ENCODE measurements at regions not wholly inside any gene's neighbourhood (a gene's known extent, or its start where the extent isn't known, plus 50 kb on each side); places are given as distances from the start of the nearest gene placed in this dataset.
A peak's percentile ranks its signal among the peaks of the same experiment; 100 is the strongest.

DNA sequence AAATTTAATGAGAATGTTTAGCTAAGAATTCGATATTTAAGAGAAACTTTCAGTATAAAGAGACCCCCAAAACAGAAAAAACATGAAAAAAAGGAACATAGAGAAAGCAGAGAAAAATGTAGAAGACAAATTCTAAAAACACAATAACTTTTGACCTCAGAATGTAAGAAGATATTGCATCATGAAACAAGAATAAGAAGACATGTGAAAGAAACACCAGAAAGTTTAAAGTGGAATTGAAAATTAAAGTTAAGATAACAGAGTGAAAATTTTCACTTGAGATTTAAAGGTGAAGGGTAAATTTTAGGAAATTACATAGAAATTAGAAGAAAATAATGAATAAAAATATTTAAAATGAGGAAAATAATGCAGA, 78.2 kb upstream of the FAM3C start:
- no peak overlapping the region for H3K27ac Mint-ChIP-seq (ENCODE audit: low read depth, unreplicated experiment)
- no peaks in the 10 kb centered on the region for H3K4me1 Mint-ChIP-seq (ENCODE audit: insufficient read depth, unreplicated experiment)
- CTCF ChIA-PET = interaction anchor here (0.9 to 1.0 kb wide), 2 partner anchors 24 to 73 kb away, joined by 4 read pairs; no protein-coding TSS in a partner anchor
- no peak for DNase-seq (ENCODE audit: unreplicated experiment)
- TF ChIP-seq, protein P1, sequence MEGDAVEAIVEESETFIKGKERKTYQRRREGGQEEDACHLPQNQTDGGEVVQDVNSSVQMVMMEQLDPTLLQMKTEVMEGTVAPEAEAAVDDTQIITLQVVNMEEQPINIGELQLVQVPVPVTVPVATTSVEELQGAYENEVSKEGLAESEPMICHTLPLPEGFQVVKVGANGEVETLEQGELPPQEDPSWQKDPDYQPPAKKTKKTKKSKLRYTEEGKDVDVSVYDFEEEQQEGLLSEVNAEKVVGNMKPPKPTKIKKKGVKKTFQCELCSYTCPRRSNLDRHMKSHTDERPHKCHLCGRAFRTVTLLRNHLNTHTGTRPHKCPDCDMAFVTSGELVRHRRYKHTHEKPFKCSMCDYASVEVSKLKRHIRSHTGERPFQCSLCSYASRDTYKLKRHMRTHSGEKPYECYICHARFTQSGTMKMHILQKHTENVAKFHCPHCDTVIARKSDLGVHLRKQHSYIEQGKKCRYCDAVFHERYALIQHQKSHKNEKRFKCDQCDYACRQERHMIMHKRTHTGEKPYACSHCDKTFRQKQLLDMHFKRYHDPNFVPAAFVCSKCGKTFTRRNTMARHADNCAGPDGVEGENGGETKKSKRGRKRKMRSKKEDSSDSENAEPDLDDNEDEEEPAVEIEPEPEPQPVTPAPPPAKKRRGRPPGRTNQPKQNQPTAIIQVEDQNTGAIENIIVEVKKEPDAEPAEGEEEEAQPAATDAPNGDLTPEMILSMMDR (IDR thresholded peaks at IDR 0.05; ENCODE audit: unreplicated experiment) = no peak
- H3K4me3 Mint-ChIP-seq (ENCODE audit: unreplicated experiment) = no peak overlapping the region
- no peaks in the 10 kb centered on the region for H3K36me3 Mint-ChIP-seq (ENCODE audit: insufficient read depth, unreplicated experiment)
- H3K27me3 Mint-ChIP-seq (ENCODE audit: insufficient read depth, unreplicated experiment) = no peaks in the 10 kb centered on the region
- intact Hi-C loops (cut with micrococcal nuclease) = no loop called here
- BruUV-seq (replicated peaks) = no TSS peak
- POLR2A ChIA-PET = no interaction called here
- H3K9me3 Mint-ChIP-seq (ENCODE audit: unreplicated experiment) = no peaks in the 10 kb centered on the region

GRCh38 chr7:121473645-121474300, 77.7 kb upstream of the FAM3C start:
- TF ChIP-seq, protein P1 (IDR thresholded peaks at IDR 0.05; ENCODE audit: unreplicated experiment) = no peak
- Mint-ChIP-seq H3K36me3 (ENCODE audit: insufficient read depth, unreplicated experiment) (no peaks in the 10 kb centered on the region), H3K4me1 (ENCODE audit: insufficient read depth, unreplicated experiment) (no peaks in the 10 kb centered on the region), H3K27ac (ENCODE audit: low read depth, unreplicated experiment) (no peak overlapping the region), H3K27me3 (ENCODE audit: insufficient read depth, unreplicated experiment) (no peaks in the 10 kb centered on the region), H3K4me3 (ENCODE audit: unreplicated experiment) (no peak overlapping the region), H3K9me3 (ENCODE audit: unreplicated experiment) (no peaks in the 10 kb centered on the region)
- DNase-seq (ENCODE audit: unreplicated experiment) = no peak
- ChIA-PET CTCF (interaction anchor here (0.9 to 1.0 kb wide), 3 partner anchors 23 to 73 kb away, joined by 3 to 4 read pairs (median 4); no protein-coding TSS in a partner anchor), POLR2A (no interaction called here)
- no TSS peak for BruUV-seq (replicated peaks)
- intact Hi-C loops (cut with micrococcal nuclease) = no loop called here

GRCh38 chr7:121466455-121466854, 70.3 kb upstream of the FAM3C start:
- no peaks in the 10 kb centered on the region for H3K27me3 Mint-ChIP-seq (ENCODE audit: insufficient read depth, unreplicated experiment)
- no peak for DNase-seq (ENCODE audit: unreplicated experiment)
- no peak overlapping the region for H3K4me3 Mint-ChIP-seq (ENCODE audit: unreplicated experiment)
- H3K27ac Mint-ChIP-seq (ENCODE audit: low read depth, unreplicated experiment) = no peak overlapping the region
- H3K9me3 Mint-ChIP-seq (ENCODE audit: unreplicated experiment) = no peaks in the 10 kb centered on the region
- TF ChIP-seq, protein P1 (IDR thresholded peaks at IDR 0.05; ENCODE audit: unreplicated experiment) = no peak
- H3K36me3 Mint-ChIP-seq (ENCODE audit: insufficient read depth, unreplicated experiment) = no peaks in the 10 kb centered on the region
- ChIA-PET CTCF (no interaction called here), POLR2A (no interaction called here)
- intact Hi-C loops (cut with micrococcal nuclease) = no loop called here
- H3K4me1 Mint-ChIP-seq (ENCODE audit: insufficient read depth, unreplicated experiment) = no peaks in the 10 kb centered on the region
- BruUV-seq (replicated peaks) = no TSS peak

DNA sequence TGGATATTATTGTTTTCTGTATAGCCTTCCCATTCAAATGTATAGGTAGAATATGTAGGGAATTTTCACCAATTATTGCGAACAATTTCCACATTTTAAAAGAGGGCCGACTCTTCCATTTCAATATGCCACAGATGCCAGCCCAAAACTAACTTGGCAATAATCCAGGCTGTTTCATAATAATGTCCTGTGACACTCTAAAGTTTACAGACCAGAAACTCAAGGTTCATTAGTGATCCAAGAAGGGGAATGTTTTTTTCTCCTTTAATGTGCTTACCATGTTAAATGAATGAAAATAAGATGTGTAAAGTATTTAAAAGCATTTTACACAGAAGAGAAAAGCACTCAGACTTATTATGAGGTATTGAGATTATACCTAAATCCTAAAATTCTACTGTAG, 63.0 kb upstream of the FAM3C start:
- H3K27ac Mint-ChIP-seq (ENCODE audit: low read depth, unreplicated experiment) = no peak overlapping the region
- no TSS peak for BruUV-seq (replicated peaks)
- H3K4me1 Mint-ChIP-seq (ENCODE audit: insufficient read depth, unreplicated experiment) = no peaks in the 10 kb centered on the region
- H3K27me3 Mint-ChIP-seq (ENCODE audit: insufficient read depth, unreplicated experiment) = no peaks in the 10 kb centered on the region
- H3K4me3 Mint-ChIP-seq (ENCODE audit: unreplicated experiment) = no peak overlapping the region
- TF ChIP-seq, protein P1 (IDR thresholded peaks at IDR 0.05; ENCODE audit: unreplicated experiment) = no peak
- DNase-seq (ENCODE audit: unreplicated experiment) = peak; percentile 17
- H3K36me3 Mint-ChIP-seq (ENCODE audit: insufficient read depth, unreplicated experiment) = no peaks in the 10 kb centered on the region
- ChIA-PET POLR2A (no interaction called here), CTCF (no interaction called here)
- intact Hi-C loops (cut with micrococcal nuclease) = no loop called here
- no peaks in the 10 kb centered on the region for H3K9me3 Mint-ChIP-seq (ENCODE audit: unreplicated experiment)
